HG03039 (cell line): ENCODE measurements at regions not wholly inside any gene's neighbourhood (a gene's known extent, or its start where the extent isn't known, plus 50 kb on each side); places are given as distances from the start of the nearest gene placed in this dataset.

Experiments
- ATAC-seq: cut with Tn5 transposase; IDR thresholded peaks from one replicate; pipeline ENCODE4 v1.9.1; 2021; ENCODE audit warnings: mild to moderate bottlenecking, moderate library complexity; ENCODE audit not compliant: unreplicated experiment

GRCh38 chr1:244106837-244107493 is 55.9 kb downstream of the ZBTB18 start:
- no peak for ATAC-seq

DNA sequence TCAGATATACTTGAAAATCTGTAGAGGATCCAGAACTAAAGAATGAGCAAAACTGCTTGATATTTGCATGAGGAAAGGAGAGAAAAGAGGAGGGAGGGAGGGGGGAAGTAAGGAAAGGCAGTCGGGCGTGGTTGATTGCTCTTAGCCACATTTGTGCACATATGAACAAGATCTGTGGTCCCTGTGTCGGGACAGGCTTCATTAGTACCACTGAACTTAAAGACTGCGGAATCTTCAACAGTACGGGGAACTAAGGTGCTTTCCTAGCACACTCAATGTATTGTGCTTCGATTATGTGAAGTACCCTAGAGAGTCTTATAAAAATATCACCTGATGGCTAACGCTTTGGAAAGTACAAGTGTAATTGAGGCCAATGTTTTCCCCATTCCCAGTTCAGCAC is 59.9 kb downstream of the ZBTB18 start:
- ATAC-seq, result no peak

GRCh38 chr1:244112041-244112440 is 61.0 kb downstream of the ZBTB18 start:
- ATAC-seq, result no peak

GRCh38 chr1:244112636-244113035 is 61.6 kb downstream of the ZBTB18 start:
- no peak for ATAC-seq

- no peak for ATAC-seq
Measured at GRCh38 chr1:244113532-244114320, 62.6 kb downstream of the ZBTB18 start.

DNA sequence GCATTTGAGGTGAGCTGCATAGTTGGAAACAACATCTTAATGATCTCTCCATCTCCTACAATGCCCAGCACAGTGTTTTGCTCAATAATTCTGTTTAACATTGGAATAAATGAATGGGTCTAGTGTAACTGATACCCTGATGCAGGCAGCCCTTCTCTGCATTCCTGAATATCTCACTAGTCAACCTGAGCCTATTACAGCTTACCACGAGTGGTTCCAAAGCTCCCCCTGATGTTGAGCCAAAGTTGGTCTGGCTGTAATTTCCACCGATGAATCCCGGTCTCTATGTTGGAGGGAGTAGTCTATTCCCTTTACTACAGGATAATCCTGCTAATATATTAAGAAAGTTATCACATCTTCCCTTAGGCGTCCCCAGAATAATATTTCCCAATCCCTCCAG is 63.8 kb downstream of the ZBTB18 start:
- ATAC-seq, result no peak

DNA sequence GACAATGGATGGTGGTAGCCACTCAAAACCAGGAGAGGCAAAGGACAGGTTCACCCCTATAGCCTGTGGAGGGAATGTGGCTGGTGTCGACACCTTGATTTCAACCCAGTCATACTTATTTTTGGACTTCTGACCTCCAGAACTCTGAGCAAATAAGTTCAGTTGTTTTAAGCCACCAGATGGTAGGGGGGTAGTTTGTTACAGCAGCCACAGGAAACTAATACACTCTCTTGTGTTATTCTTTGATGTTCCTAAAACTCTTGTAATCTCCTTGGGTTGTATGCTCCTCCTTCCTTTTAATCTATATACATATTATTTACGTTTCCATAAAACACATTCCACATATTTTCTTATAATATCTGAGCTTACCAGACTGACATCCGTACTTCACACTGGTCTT is 65.9 kb downstream of the ZBTB18 start:
- ATAC-seq, result no peak

DNA sequence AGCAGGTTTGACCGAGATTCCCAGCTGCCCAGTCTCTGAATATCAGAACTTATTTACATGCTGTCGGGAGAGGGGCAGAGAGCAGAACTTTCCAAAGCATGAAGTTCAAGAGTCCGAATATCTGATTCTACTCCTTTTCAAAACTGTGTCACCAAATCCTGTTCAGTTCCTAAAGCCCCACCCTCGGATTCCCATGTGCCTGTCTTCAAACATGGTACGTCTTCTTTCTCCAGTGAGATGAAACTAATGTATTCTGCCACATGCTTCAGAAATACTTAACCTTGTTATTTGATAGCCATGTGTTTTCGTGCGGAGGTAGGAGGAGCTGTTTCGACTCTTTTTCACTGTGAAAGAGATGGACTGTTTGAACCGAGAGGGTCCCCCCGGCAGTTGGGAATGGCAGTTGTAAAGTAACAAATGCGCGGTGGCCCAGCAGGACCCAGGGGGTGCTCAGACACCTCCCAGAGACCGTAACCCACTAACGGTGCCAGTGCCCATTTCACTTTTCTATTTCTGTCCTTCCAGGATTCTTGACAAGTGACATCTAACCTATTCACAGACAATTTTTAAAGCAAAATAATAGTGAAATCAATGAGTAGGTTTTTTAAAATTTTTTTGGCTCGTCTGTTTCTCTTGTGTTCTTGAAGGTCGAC is 67.2 kb downstream of the ZBTB18 start:
- ATAC-seq, result no peak

DNA sequence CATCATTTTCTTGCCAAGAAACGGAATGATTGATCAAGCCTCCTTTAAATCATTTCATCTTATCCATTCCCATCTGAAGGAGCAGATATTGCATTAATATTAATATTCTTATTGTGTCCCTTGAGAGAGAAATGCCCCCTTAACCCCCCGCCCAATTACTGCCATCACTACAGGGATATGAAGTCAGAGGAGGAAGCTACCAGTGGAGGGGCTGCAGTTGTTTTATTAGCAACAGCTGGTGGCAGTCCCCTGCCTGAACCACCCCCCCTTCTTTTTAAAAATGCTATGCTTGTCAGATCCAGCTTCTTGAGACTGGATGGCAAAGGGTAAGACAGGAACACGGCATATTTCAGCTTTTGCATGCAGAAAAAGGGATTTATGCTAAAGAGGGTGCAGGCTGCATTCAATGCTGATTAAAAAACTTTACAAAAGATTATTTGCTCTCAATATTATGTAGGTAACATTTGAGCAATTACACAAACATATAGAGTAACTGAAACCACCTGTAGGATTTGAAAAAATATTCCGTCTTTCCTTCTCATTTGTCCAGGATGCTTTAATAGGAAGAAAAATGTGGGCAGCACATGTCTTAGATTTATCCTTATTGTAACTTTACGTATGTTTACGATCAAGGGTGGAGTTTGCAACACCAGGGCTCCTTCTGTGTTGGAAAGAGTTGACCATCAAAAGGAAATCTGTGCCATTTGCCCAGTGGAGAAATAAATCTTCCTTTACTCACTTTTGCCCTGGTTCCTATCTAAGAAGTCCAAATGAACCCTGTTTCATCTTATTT is 77.7 kb downstream of the ZBTB18 start:
- ATAC-seq, result no peak

- no peak for ATAC-seq
Measured at GRCh38 chr1:244137276-244137675, 86.2 kb downstream of the ZBTB18 start.

- ATAC-seq, result no peak
Measured at GRCh38 chr1:244137725-244138124, 86.6 kb downstream of the ZBTB18 start.

- ATAC-seq, result no peak
Measured at GRCh38 chr1:244138399-244138798, 87.3 kb downstream of the ZBTB18 start.

DNA sequence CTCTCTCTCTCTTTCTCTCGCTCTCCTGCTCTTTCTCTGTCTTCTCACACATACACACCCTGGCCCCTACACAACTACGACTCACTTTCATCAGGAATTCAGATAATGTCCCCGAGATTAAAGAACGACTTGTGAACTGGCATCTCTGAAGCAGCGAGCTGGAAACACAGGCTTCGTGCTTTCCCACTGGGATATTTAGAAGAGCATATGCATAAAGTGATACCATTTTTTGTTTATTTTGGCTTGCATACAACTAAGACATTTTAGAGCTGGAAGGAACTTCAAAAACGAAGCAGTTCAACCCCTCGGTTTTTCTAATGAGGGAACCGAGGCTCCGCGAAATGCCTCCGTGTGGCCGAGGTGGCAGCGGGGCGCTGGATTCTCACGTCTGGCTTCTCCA is 88.6 kb downstream of the ZBTB18 start:
- no peak for ATAC-seq

- no peak for ATAC-seq
Measured at GRCh38 chr1:244140420-244140819, 89.3 kb downstream of the ZBTB18 start.

DNA sequence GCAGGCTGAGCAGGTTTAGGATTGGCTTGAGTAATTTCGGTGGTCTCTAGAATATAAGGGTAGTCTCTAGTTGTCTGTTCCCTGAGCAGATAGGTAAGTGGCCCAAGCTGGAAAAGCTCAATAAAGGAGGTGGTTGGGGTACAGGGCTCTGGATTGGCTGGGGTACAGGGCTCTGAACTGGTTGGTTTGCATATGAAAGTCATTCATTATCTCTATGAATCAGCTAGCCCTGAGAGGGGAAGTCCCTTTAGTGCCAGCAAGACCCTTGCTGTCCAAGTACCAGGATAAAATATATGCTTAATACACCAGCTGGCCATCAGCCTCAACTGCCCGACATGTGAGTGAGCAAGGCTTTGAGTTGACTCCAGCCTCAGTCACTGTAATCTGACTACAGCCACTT is 93.0 kb downstream of the ZBTB18 start:
- no peak for ATAC-seq

DNA sequence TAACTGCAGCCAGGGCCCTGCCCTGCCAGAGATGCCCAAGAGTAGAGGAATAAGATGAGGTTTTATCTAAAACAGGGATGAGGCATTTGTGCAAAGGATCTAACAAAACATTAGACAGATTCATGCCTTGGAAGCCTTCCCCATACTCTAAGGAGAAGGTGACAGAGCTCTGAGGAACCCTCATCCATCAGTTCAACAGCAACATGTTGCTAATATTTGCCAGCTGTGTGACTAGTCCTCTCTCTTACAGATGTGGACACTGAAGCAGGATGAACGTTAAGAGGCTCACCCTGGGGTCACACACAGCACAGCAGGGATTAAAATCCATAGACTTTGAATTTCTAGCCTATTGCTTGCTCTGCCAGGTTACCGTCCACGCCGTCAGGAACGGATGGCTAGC is 99.0 kb downstream of the ZBTB18 start:
- ATAC-seq, result no peak

DNA sequence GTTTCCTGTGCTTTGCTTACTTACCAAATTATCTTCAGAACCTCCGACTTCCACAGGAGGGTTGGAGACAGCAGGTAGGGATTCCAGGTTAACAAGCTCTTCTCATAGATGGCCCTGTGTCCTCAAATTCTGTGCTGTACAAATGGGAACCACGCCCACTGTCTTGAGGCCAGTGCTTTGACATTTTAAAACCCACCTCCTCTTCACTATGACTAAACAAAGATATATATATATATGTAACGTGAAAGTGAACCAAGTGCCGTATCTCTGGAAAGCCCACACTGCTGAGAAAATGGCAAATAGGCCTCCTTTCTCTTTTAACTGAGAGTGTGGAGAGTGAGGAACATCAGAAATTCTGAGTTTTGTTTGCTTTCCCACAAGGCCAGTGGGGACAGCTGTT is 99.6 kb downstream of the ZBTB18 start:
- ATAC-seq, result no peak

- no peak for ATAC-seq
Measured at GRCh38 chr1:244151537-244151936, 100.5 kb downstream of the ZBTB18 start.

DNA sequence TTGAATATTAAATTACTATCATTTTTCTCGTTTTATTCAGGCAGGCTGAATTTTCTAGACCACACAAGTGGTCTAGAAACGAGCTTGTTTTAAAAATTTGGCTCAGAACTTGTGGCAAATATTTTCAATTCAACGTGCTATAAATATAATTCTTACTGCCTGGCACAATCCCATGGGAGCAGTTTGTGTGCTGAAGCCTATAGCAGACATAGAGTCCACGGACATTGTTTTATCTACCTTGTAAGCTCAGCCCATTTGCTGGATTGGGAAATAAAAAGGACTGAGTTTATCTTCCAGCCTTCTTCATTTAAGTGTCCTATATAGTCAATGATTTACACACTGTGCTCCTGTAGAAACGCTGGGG is 103.4 kb downstream of the ZBTB18 start:
- ATAC-seq, result no peak

GRCh38 chr1:244154872-244155531 is 103.9 kb downstream of the ZBTB18 start:
- no peak for ATAC-seq

DNA sequence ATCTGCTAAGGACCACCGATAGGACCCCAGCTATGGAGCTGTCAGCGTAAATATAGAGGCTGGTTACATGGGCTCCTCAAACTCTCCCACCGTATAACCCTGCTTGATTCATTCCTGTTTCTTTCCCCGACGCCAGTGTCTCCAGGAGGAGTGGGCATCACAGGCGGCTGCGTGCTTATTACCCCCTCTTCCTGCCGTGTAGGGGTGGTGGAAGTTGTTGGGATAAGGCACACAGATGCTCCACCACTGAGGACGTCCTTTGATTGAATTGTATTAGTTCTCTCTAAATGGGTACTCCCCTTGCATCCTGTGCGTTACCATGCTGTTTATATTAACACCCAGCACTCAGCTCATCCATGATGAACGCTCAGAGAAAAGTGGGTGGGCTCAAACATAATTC is 104.6 kb downstream of the ZBTB18 start:
- ATAC-seq, result no peak
